Activated CD4-positive, alpha-beta T cell treated with anti-CD3 and anti-CD28 coated beads, Interleukin-10, Interleukin-2, amounts not matched to agents 100 ng/mL and 50 ng/mL, durations not matched to agents 16 hours and 8 hours (primary cell): ENCODE measurements at regions not wholly inside any gene's neighbourhood (a gene's known extent, or its start where the extent isn't known, plus 50 kb on each side); places are given as distances from the start of the nearest gene placed in this dataset.

ENCODE experiments used
- DNase-seq: peaks from one replicate; pipeline ENCODE4 v3.0.0-alpha.2; 2020

GRCh38 chr6:148653138-148653776 lies 93.6 kb upstream of the UST start:
- DNase-seq: no peak

- DNase-seq: no peak
Measured at GRCh38 chr6:148657048-148657447, 89.8 kb upstream of the UST start.

GRCh38 chr6:148658681-148659430 lies 88.0 kb upstream of the UST start:
- DNase-seq: no peak

GRCh38 chr6:148667395-148667794 lies 79.4 kb upstream of the UST start:
- DNase-seq: no peak

DNA sequence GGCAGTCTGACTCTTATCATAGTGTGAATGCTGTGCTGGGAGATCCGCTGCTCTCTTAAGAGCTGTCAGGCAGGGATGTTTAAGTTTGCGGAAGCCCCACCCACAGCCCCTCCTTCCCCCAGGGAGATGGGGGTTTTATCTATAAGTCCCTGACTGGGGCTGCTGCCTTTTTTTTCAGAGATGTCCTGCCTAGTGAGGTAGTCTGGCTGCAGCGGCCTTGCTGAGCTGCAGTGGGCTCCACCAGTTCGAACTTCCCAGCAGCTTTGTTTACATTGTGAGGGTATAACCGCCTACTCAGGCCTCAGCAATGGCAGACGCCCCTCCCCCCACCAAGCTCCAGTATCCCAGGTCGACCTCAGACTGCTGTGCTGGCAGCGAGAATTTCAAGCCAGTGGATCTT lies 75.7 kb upstream of the UST start:
- DNase-seq: no peak

GRCh38 chr6:148671952-148672351 lies 74.9 kb upstream of the UST start:
- DNase-seq: no peak

- DNase-seq: no peak
Measured at GRCh38 chr6:148674306-148674705, 72.5 kb upstream of the UST start.

GRCh38 chr6:148677594-148678476 lies 69.0 kb upstream of the UST start:
- DNase-seq: no peak

DNA sequence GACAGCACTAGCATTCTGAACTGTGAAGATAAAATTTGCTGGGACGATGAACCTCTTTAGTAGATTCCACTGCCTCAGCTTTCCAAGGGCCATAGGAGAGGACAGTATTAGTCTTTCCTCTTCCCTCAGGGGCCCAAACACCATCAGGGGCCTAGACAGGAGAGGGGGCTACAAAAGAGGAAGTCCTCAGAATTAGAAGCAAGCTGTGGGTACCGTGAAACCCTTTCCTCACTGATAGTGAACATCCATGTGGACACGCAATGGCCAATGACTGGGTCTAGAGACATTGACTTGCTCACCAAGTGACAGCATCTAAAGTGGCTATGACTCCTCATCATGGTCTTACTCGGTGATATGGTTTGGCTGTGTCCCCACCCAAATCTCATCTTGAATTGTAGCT lies 68.1 kb upstream of the UST start:
- no peak for DNase-seq

DNA sequence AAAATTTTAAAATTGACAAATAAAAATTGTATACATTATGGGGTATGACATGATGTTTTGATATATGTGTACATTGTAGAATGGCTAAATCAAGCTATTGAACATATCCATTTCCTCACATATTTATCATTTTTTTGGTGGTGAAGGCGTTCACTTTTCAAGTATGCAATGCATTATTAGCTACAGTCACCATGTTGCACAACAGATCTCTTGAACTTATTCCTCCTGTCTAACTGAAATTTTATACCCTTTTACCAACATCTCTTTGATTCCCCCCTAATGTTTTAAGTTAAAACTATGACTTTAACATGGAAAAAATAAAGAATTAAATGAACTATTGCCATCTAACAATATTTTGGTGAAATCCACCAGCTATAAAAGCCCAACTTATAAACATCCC lies 65.2 kb upstream of the UST start:
- no peak for DNase-seq

DNA sequence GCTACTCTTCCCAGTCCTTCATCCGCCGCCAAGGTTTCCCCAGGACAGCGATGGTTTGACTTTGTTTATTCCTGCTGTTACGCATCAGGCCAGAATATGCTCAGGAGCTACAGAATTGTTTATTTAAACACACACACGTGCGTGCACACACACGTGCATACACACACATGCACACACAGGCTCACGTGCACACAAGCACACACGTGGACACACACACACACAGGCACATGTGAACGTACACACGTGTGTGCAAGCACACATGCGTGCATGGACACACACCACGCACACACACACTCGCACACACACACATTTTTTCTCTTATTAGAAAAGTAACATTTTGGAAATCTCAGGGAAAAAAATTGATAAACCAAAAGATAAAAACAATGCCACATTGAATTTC lies 64.6 kb upstream of the UST start:
- DNase-seq: no peak

DNA sequence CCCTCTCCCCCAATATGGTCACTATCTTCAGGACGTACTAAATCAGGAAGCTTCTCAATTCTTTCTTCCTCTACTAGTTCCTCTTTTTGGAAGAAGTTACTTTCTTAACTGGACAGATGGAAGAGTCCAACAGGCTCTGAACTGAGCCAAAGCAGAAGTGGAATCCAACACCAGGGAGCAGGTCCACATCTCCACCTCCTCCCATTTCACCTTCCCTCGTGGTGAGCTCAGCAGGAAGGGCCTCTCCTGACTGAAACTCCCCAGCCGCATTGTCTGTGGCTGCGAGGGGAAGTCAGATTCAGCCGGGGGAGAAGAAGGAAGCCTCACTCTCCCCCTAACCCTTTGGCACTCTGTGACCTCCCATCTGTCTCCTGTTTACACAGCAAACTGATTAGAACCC lies 63.8 kb upstream of the UST start:
- no peak for DNase-seq

GRCh38 chr6:148689168-148689567 lies 57.7 kb upstream of the UST start:
- no peak for DNase-seq

DNA sequence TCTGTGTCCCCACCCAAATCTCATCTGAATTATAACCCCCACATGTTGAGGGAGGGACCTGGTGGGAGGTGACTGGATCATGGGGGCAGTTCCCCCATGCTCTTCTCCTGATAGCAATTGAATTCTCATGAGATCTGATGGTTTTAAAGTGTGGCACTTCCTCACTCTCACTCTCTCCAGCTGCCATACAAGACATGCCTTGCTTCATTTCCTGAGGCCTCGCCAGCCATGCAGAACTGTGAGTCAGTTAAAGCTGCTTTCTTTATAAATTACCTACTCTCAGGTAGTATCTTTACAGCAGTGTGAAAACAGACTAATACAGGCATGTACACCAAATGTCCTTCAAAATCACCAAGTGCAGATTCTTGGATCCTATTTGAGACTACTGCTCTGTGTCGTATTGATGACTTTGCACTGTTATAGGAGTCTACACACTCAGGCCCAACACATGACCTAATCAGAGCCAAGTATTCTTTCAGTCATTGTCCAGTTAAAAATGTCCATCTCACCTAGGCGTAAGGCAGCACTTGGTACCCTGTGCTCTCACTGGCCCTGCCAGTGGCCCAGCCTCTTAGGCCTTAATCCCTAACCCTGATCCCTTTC lies 52.8 kb upstream of the UST start:
- no peak for DNase-seq
